GM23338 (cell line): ENCODE measurements at regions not wholly inside any gene's neighbourhood (a gene's known extent, or its start where the extent isn't known, plus 50 kb on each side); places are given as distances from the start of the nearest gene placed in this dataset.

Experiments used
- ATAC-seq: fragments of 200-7000 bp; cut with Tn5 transposase; 3 replicates; pipeline ENCODE4 v1.9.1; 2020
- DNase-seq: peaks from one replicate; pipeline ENCODE4 v3.0.0-alpha.2; 2015; ENCODE audit warnings: low spot score
- H2AFZ ChIP-seq: fragments of 200-600 bp; sonication (generic); 2 replicates; pipeline ENCODE4 v1.8.0; 2016; ENCODE audit warnings: antibody characterized with exemption, mild to moderate bottlenecking, moderate library complexity
- H3F3A ChIP-seq: fragments of 200-600 bp; sonication (generic); replicated peaks from 2 replicates; pipeline ENCODE4 v1.8.0; 2017; ENCODE audit warnings: antibody characterized with exemption, mixed run types, low read depth
- H3K27ac ChIP-seq: fragments of 200-600 bp; sonication (generic); 2 replicates; pipeline ENCODE4 v1.6.1; 2016; ENCODE audit warnings: low read depth
- H3K27me3 ChIP-seq: fragments of 200-600 bp; sonication (generic); 2 replicates; pipeline ENCODE4 v1.8.0; 2016; ENCODE audit warnings: mild to moderate bottlenecking, mixed run types, moderate library complexity; ENCODE audit not compliant: insufficient read depth
- H3K36me3 ChIP-seq: fragments of 200-600 bp; sonication (generic); 2 replicates; pipeline ENCODE4 v1.8.0; 2016; ENCODE audit warnings: mild to moderate bottlenecking; ENCODE audit not compliant: insufficient read depth
- H3K4me1 ChIP-seq: fragments of 200-600 bp; sonication (generic); 2 replicates; pipeline ENCODE4 v1.8.0; 2016; ENCODE audit warnings: mild to moderate bottlenecking, moderate library complexity; ENCODE audit not compliant: insufficient read depth
- H3K4me2 ChIP-seq: fragments of 200-600 bp; sonication (generic); 2 replicates; pipeline ENCODE4 v1.7.1; 2017; ENCODE audit warnings: mixed run types
- H3K4me3 ChIP-seq: fragments of 200-600 bp; sonication (generic); 2 replicates; pipeline ENCODE4 v1.6.1; 2016; ENCODE audit warnings: mixed run types
- H3K79me2 ChIP-seq: fragments of 200-600 bp; sonication (generic); replicated peaks from 2 replicates; pipeline ENCODE4 v1.8.0; 2017; ENCODE audit warnings: mild to moderate bottlenecking; ENCODE audit not compliant: insufficient read depth
- H3K9me2 ChIP-seq: fragments of 200-600 bp; sonication (generic); 2 replicates; pipeline ENCODE4 v1.8.0; 2017; ENCODE audit not compliant: insufficient read depth
- H4K20me1 ChIP-seq: fragments of 200-600 bp; sonication (generic); replicated peaks from 2 replicates; pipeline ENCODE4 v1.8.0; 2017; ENCODE audit warnings: mild to moderate bottlenecking; ENCODE audit not compliant: insufficient read depth
- H3K27ac Mint-ChIP-seq: 2 replicates; pipeline ENCODE4 v1.8.0; 2020; ENCODE audit warnings: inconsistent platforms, mild to moderate bottlenecking, moderate library complexity, mixed read lengths
- H3K27me3 Mint-ChIP-seq: 3 replicates; pipeline ENCODE4 v1.8.0; 2022; ENCODE audit warnings: low read depth, mild to moderate bottlenecking, moderate library complexity, mixed read lengths, inconsistent platforms; ENCODE audit not compliant: insufficient read depth, poor library complexity
- H3K36me3 Mint-ChIP-seq: 3 replicates; pipeline ENCODE4 v1.8.0; 2021; ENCODE audit warnings: low read depth, mild to moderate bottlenecking, inconsistent platforms, moderate library complexity, mixed read lengths
- H3K4me1 Mint-ChIP-seq: 3 replicates; pipeline ENCODE4 v1.8.0; 2020; ENCODE audit warnings: mild to moderate bottlenecking, inconsistent platforms, mixed read lengths
- H3K4me3 Mint-ChIP-seq: 3 replicates; pipeline ENCODE4 v1.8.0; 2021; ENCODE audit warnings: moderate library complexity, mild to moderate bottlenecking, inconsistent platforms, mixed read lengths
- H3K9me3 Mint-ChIP-seq: 3 replicates; pipeline ENCODE4 v1.8.0; 2020; ENCODE audit warnings: moderate library complexity, mild to moderate bottlenecking, inconsistent platforms, mixed read lengths
- CREB1 ChIP-seq: fragments of 250-450 bp; sonication (Bioruptor Pico); IDR thresholded peaks from 2 replicates; pipeline ENCODE4 v1.5.0; 2020; ENCODE audit warnings: low read depth, mild to moderate bottlenecking, moderate library complexity
- CTCF ChIP-seq, 2 experiments: fragments of 200-600 bp in 1 of 2; sonication (generic) in 1 of 2; conservative IDR thresholded peaks; 2 replicates each; pipeline versions ENCODE4 v1.5.1 to v1.6.1; 2016 to 2017; ENCODE audit warnings: antibody characterized with exemption in 2 of 2, low read depth in 2 of 2, mild to moderate bottlenecking in 2 of 2, moderate library complexity in 1 of 2
- ETS1 ChIP-seq: IDR thresholded peaks from 2 replicates; pipeline ENCODE4 v1.6.1; 2016; ENCODE audit warnings: antibody characterized with exemption
- EZH2 ChIP-seq: fragments of 200-600 bp; sonication (generic); IDR thresholded peaks from one replicate; pipeline ENCODE4 v1.8.0; 2017; ENCODE audit warnings: antibody characterized with exemption, mild to moderate bottlenecking, low read depth; ENCODE audit not compliant: unreplicated experiment
- EZH2phosphoT487 ChIP-seq: fragments of 200-600 bp; sonication (generic); IDR thresholded peaks from one replicate; pipeline ENCODE4 v1.8.1; 2018; ENCODE audit warnings: antibody characterized with exemption; ENCODE audit not compliant: unreplicated experiment
- JUNB ChIP-seq: IDR thresholded peaks from one replicate; pipeline ENCODE4 v1.6.1; 2016; ENCODE audit warnings: antibody characterized with exemption; ENCODE audit not compliant: unreplicated experiment
- NANOG ChIP-seq: IDR thresholded peaks from 2 replicates; pipeline ENCODE4 v1.6.1; 2016; ENCODE audit warnings: antibody characterized with exemption, borderline replicate concordance
- POLR2AphosphoS5 ChIP-seq: IDR thresholded peaks from 2 replicates; pipeline ENCODE4 v1.6.1; 2016; ENCODE audit warnings: antibody characterized with exemption, low read depth
- REST ChIP-seq: IDR thresholded peaks from one replicate; pipeline ENCODE4 v1.6.1; 2018; ENCODE audit warnings: antibody characterized with exemption; ENCODE audit not compliant: unreplicated experiment
- STAT1 ChIP-seq: IDR thresholded peaks from one replicate; pipeline ENCODE4 v1.6.1; 2016; ENCODE audit warnings: antibody characterized with exemption; ENCODE audit not compliant: unreplicated experiment
- ZNF114 ChIP-seq: fragments of 250-450 bp; sonication (Bioruptor Pico); IDR thresholded peaks from 2 replicates; pipeline ENCODE4 v1.5.0; 2020; ENCODE audit warnings: mild to moderate bottlenecking, moderate library complexity
- ZNF331 ChIP-seq: fragments of 250-450 bp; sonication (Bioruptor Pico); IDR thresholded peaks from 2 replicates; pipeline ENCODE4 v1.5.0; 2020; ENCODE audit warnings: low read depth, mild to moderate bottlenecking, moderate library complexity
- ZNF462 ChIP-seq: fragments of 250-450 bp; sonication (Bioruptor Pico); IDR thresholded peaks from 2 replicates; pipeline ENCODE4 v1.5.0; 2020; ENCODE audit warnings: mild to moderate bottlenecking, moderate library complexity

GRCh38 chr5:175808711-175809110, 62.7 kb upstream of the CPLX2 start:
- no peak overlapping the region for H3K4me3 Mint-ChIP-seq
- H3K36me3 ChIP-seq: no peaks in the 10 kb centered on the region
- H3K27ac Mint-ChIP-seq: no peak overlapping the region; the same call in 1 of the 2 replicates
- peaks cover 9% of the 10 kb centered on the region for H3K27me3 Mint-ChIP-seq
- H3K4me1 ChIP-seq: peaks cover 2% of the 10 kb centered on the region; the same call in 1 of the 2 replicates
- TF ChIP-seq ZNF114 (CRISPR knock-in tag) (no peak), STAT1 (no peak), JUNB (no peak), CREB1 (CRISPR knock-in tag) (no peak), ZNF462 (CRISPR knock-in tag) (no peak), NANOG (no peak), EZH2phosphoT487 (no peak), POLR2AphosphoS5 (no peak), REST (no peak), ZNF331 (CRISPR knock-in tag) (no peak), ETS1 (no peak), CTCF (conservative IDR thresholded peaks at IDR 0.05; ENCODE audit: low read depth in 2 of 2) (no peak), EZH2 (no peak)
- H2AFZ ChIP-seq: no peak overlapping the region
- no peak overlapping the region for H3K27ac ChIP-seq
- no peak overlapping the region for H3K4me3 ChIP-seq
- H3K9me3 Mint-ChIP-seq: no peaks in the 10 kb centered on the region; the same call in 2 of the 3 replicates
- no peaks in the 10 kb centered on the region for H3F3A ChIP-seq
- DNase-seq (no peak), ATAC-seq (no peak)
- no peak overlapping the region for H3K4me2 ChIP-seq
- no peaks in the 10 kb centered on the region for H3K36me3 Mint-ChIP-seq
- no peaks in the 10 kb centered on the region for H3K9me2 ChIP-seq
- H3K27me3 ChIP-seq: no peaks in the 10 kb centered on the region
- no peaks in the 10 kb centered on the region; the same call in 1 of the 2 replicates for H4K20me1 ChIP-seq
- peaks cover 18% of the 10 kb centered on the region for H3K4me1 Mint-ChIP-seq
- no peaks in the 10 kb centered on the region for H3K79me2 ChIP-seq
